ENCODE measurements at regions not wholly inside any gene's neighbourhood (a gene's known extent, or its start where the extent isn't known, plus 50 kb on each side); places are given as distances from the start of the nearest gene placed in this dataset.
"Not testable (repeated sequence)": the region's sequence is repeated elsewhere in the genome, so short reads cannot be mapped to it uniquely, and the experiment has no call there.

GRCh38 chr10:6868036-6868725 is 288.1 kb upstream of the PRKCQ start:
- DNase-seq, result no peak

GRCh38 chr10:6866757-6867156 is 286.7 kb upstream of the PRKCQ start:
- DNase-seq, result no peak

- DNase-seq, result no peak
These were observed 284.1 kb upstream of the PRKCQ start for GRCh38 chr10:6864142-6864541.

GRCh38 chr10:6863381-6863780 is 283.3 kb upstream of the PRKCQ start:
- no peak for DNase-seq

GRCh38 chr10:6850452-6850851 is 270.4 kb upstream of the PRKCQ start:
- DNase-seq, result no peak

GRCh38 chr10:6847561-6847960 is 267.5 kb upstream of the PRKCQ start:
- no peak for DNase-seq

- no peak for DNase-seq
These were observed 264.0 kb upstream of the PRKCQ start for GRCh38 chr10:6843894-6844650.

GRCh38 chr10:6843481-6843881 is 263.4 kb upstream of the PRKCQ start:
- peak; percentile 5 for DNase-seq

- DNase-seq, result no peak
These were observed 262.6 kb upstream of the PRKCQ start for GRCh38 chr10:6842722-6843121.

GRCh38 chr10:6841761-6842160 is 261.7 kb upstream of the PRKCQ start:
- DNase-seq, result no peak

GRCh38 chr10:6840766-6841165 is 260.7 kb upstream of the PRKCQ start:
- DNase-seq, result no peak

- DNase-seq, result no peak
These were observed 260.2 kb upstream of the PRKCQ start for GRCh38 chr10:6840201-6840691.

- DNase-seq, result peak; percentile 10
These were observed 258.0 kb upstream of the PRKCQ start for GRCh38 chr10:6838118-6838517.

- DNase-seq, result no peak
These were observed 253.5 kb upstream of the PRKCQ start for GRCh38 chr10:6833458-6834011.

- not testable (repeated sequence) for DNase-seq
These were observed 250.9 kb upstream of the PRKCQ start for GRCh38 chr10:6830981-6831380.

GRCh38 chr10:6824793-6825192 is 244.7 kb upstream of the PRKCQ start:
- not testable (repeated sequence) for DNase-seq

GRCh38 chr10:6823770-6824169 is 243.7 kb upstream of the PRKCQ start:
- no peak for DNase-seq

- DNase-seq, result no peak
These were observed 239.2 kb upstream of the PRKCQ start for GRCh38 chr10:6819301-6819700.

GRCh38 chr10:6817770-6818169 is 237.7 kb upstream of the PRKCQ start:
- no peak for DNase-seq

- no peak for DNase-seq
These were observed 235.3 kb upstream of the PRKCQ start for GRCh38 chr10:6815346-6815745.

GRCh38 chr10:6813856-6814255 is 233.8 kb upstream of the PRKCQ start:
- DNase-seq, result no peak

GRCh38 chr10:6813306-6813705 is 233.2 kb upstream of the PRKCQ start:
- DNase-seq, result no peak

GRCh38 chr10:6811153-6811552 is 231.1 kb upstream of the PRKCQ start:
- DNase-seq, result no peak

GRCh38 chr10:6803427-6803783 is 223.3 kb upstream of the PRKCQ start:
- no peak for DNase-seq
